WTC11 (cell line): ENCODE measurements at regions not wholly inside any gene's neighbourhood (a gene's known extent, or its start where the extent isn't known, plus 50 kb on each side); places are given as distances from the start of the nearest gene placed in this dataset.

Experiments
- ATAC-seq: fragments of 200-7000 bp; cut with Tn5 transposase; 2 replicates; pipeline ENCODE4 v1.10.0; 2021; ENCODE audit warnings: mild to moderate bottlenecking, moderate library complexity
- CTCF ChIA-PET: fragments of 300-600 bp; sonication (Branson Sonifier 250); formaldehyde crosslinking; loops from one replicate; lab custom pipeline; 2021; ENCODE audit warnings: antibody characterized with exemption; lab: Charles Lee
- POLR2A ChIA-PET: fragments of 350-600 bp; sonication (Branson Sonifier 250); formaldehyde crosslinking; loops from one replicate; lab custom pipeline; 2021; ENCODE audit warnings: antibody characterized with exemption; lab: Charles Lee
- DNase-seq: peaks from one replicate; pipeline ENCODE4 v3.0.0; 2021; ENCODE audit warnings: low spot score
- H3K27ac Mint-ChIP-seq: 2 replicates; pipeline ENCODE4 v1.8.0; 2021; ENCODE audit warnings: mixed read lengths
- H3K27me3 Mint-ChIP-seq: 2 replicates; pipeline ENCODE4 v1.8.0; 2021; ENCODE audit warnings: low read depth, mild to moderate bottlenecking, moderate library complexity, mixed read lengths
- H3K36me3 Mint-ChIP-seq: 2 replicates; pipeline ENCODE4 v1.8.0; 2021; ENCODE audit warnings: mixed read lengths
- H3K4me1 Mint-ChIP-seq: 2 replicates; pipeline ENCODE4 v1.8.0; 2022; ENCODE audit warnings: mixed read lengths
- H3K4me3 Mint-ChIP-seq: 2 replicates; pipeline ENCODE4 v1.8.0; 2021; ENCODE audit warnings: mild to moderate bottlenecking, moderate library complexity, mixed read lengths
- H3K9me3 Mint-ChIP-seq: 2 replicates; pipeline ENCODE4 v1.8.0; 2021; ENCODE audit warnings: mixed read lengths
- ATF1 ChIP-seq: sonication (generic); formaldehyde crosslinking; IDR thresholded peaks from 2 replicates; pipeline ENCODE4 v1.8.1; 2023; ENCODE audit warnings: mild to moderate bottlenecking, moderate library complexity, missing genetic modification reagents
- ELF4 ChIP-seq: sonication (generic); formaldehyde crosslinking; IDR thresholded peaks from 2 replicates; pipeline ENCODE4 v1.8.1; 2022; ENCODE audit warnings: low read depth, mild to moderate bottlenecking, moderate library complexity, missing genetic modification reagents
- FOXP1 ChIP-seq: sonication (generic); formaldehyde crosslinking; IDR thresholded peaks from 2 replicates; pipeline ENCODE4 v1.8.0; 2022; ENCODE audit warnings: missing genetic modification reagents, mild to moderate bottlenecking, moderate library complexity, borderline replicate concordance
- GABPB1 ChIP-seq: sonication (generic); formaldehyde crosslinking; IDR thresholded peaks from 2 replicates; pipeline ENCODE4 v1.8.1; 2023; ENCODE audit warnings: mild to moderate bottlenecking, missing genetic modification reagents
- HMGXB4 ChIP-seq: sonication (generic); formaldehyde crosslinking; IDR thresholded peaks from 2 replicates; pipeline ENCODE4 v1.8.1; 2023; ENCODE audit warnings: mild to moderate bottlenecking, moderate library complexity, missing genetic modification reagents
- MYBL2 ChIP-seq: sonication (generic); formaldehyde crosslinking; IDR thresholded peaks from 2 replicates; pipeline ENCODE4 v1.8.1; 2023; ENCODE audit warnings: mild to moderate bottlenecking, moderate library complexity, missing genetic modification reagents
- NFATC4 ChIP-seq: fragments of 250-450 bp; sonication (Bioruptor Pico); IDR thresholded peaks from 2 replicates; pipeline ENCODE4 v1.9.0; 2021; ENCODE audit warnings: mild to moderate bottlenecking
- NFE2L1 ChIP-seq: sonication (generic); formaldehyde crosslinking; IDR thresholded peaks from 2 replicates; pipeline ENCODE4 v1.8.1; 2023; ENCODE audit warnings: missing genetic modification reagents
- PRDM15 ChIP-seq: sonication (generic); formaldehyde crosslinking; IDR thresholded peaks from 2 replicates; pipeline ENCODE4 v1.8.0; 2022; ENCODE audit warnings: missing genetic modification reagents
- PRRX2 ChIP-seq: fragments of 250-450 bp; sonication (Bioruptor Pico); IDR thresholded peaks from 2 replicates; pipeline ENCODE4 v1.8.0; 2021; ENCODE audit warnings: mild to moderate bottlenecking
- RELA ChIP-seq: sonication (generic); formaldehyde crosslinking; IDR thresholded peaks from 2 replicates; pipeline ENCODE4 v1.8.1; 2022; ENCODE audit warnings: missing genetic modification reagents, mild to moderate bottlenecking, borderline replicate concordance
- SMAD4 ChIP-seq: sonication (generic); formaldehyde crosslinking; IDR thresholded peaks from 2 replicates; pipeline ENCODE4 v1.8.0; 2022; ENCODE audit warnings: mild to moderate bottlenecking, missing genetic modification reagents
- SP1 ChIP-seq: sonication (generic); formaldehyde crosslinking; conservative IDR thresholded peaks from 2 replicates; pipeline ENCODE4 v1.8.1; 2022; ENCODE audit warnings: missing genetic modification reagents
- TP53 ChIP-seq: sonication (generic); formaldehyde crosslinking; IDR thresholded peaks from 2 replicates; pipeline ENCODE4 v1.8.1; 2023; ENCODE audit warnings: mild to moderate bottlenecking, missing genetic modification reagents
- ZNF121 ChIP-seq: sonication (generic); formaldehyde crosslinking; IDR thresholded peaks from 2 replicates; pipeline ENCODE4 v1.8.0; 2023; ENCODE audit warnings: missing genetic modification reagents
- TF ChIP-seq, protein P1 (sequence below): sonication (generic); formaldehyde crosslinking; IDR thresholded peaks from 2 replicates; pipeline ENCODE4 v1.8.0; 2023; ENCODE audit warnings: missing genetic modification reagents, mild to moderate bottlenecking, borderline replicate concordance
- TF ChIP-seq, protein P2 (sequence below): fragments of 250-450 bp; sonication (Bioruptor Pico); IDR thresholded peaks from 2 replicates; pipeline ENCODE4 v1.9.0; 2021; ENCODE audit warnings: mild to moderate bottlenecking, borderline replicate concordance
- TF ChIP-seq, protein P3 (sequence below): sonication (generic); formaldehyde crosslinking; IDR thresholded peaks from 2 replicates; pipeline ENCODE4 v1.8.1; 2022; ENCODE audit warnings: mild to moderate bottlenecking, moderate library complexity, missing genetic modification reagents
- TF ChIP-seq, protein P4 (sequence below): fragments of 200-600 bp; IDR thresholded peaks from 2 replicates; pipeline ENCODE4 v1.8.0; 2022; ENCODE audit warnings: antibody characterized with exemption

DNA sequence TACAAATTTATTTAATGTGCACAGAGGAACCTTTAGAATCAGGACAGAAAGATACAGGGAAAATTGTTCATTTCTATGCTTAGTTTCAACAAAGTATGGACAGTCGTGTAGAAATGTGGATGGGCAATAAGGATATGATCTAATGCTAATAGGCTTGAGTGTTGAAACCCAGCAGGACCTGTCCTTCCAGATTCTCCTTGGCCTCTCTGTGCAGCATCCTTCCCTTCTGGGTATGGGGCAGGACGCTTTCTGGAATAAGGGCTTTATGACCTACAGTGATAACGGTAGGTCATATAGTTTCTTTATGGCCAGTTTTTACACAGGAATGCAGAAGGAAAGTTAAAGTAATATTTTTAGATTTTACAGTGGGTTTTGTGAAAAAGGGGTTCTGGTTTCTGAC, 698.1 kb downstream of the SI start:
- ChIA-PET POLR2A (no interaction called here), CTCF (no interaction called here)
- H3K36me3 Mint-ChIP-seq = no peaks in the 10 kb centered on the region
- no peaks in the 10 kb centered on the region for H3K4me1 Mint-ChIP-seq
- no peaks in the 10 kb centered on the region for H3K9me3 Mint-ChIP-seq
- no peaks in the 10 kb centered on the region for H3K27me3 Mint-ChIP-seq
- no peak overlapping the region for H3K27ac Mint-ChIP-seq
- no peak for TF ChIP-seq ZNF121
- TF ChIP-seq GABPB1 (CRISPR knock-in tag) = no peak
- TF ChIP-seq HMGXB4 (CRISPR knock-in tag) = no peak
- TF ChIP-seq, protein P1, sequence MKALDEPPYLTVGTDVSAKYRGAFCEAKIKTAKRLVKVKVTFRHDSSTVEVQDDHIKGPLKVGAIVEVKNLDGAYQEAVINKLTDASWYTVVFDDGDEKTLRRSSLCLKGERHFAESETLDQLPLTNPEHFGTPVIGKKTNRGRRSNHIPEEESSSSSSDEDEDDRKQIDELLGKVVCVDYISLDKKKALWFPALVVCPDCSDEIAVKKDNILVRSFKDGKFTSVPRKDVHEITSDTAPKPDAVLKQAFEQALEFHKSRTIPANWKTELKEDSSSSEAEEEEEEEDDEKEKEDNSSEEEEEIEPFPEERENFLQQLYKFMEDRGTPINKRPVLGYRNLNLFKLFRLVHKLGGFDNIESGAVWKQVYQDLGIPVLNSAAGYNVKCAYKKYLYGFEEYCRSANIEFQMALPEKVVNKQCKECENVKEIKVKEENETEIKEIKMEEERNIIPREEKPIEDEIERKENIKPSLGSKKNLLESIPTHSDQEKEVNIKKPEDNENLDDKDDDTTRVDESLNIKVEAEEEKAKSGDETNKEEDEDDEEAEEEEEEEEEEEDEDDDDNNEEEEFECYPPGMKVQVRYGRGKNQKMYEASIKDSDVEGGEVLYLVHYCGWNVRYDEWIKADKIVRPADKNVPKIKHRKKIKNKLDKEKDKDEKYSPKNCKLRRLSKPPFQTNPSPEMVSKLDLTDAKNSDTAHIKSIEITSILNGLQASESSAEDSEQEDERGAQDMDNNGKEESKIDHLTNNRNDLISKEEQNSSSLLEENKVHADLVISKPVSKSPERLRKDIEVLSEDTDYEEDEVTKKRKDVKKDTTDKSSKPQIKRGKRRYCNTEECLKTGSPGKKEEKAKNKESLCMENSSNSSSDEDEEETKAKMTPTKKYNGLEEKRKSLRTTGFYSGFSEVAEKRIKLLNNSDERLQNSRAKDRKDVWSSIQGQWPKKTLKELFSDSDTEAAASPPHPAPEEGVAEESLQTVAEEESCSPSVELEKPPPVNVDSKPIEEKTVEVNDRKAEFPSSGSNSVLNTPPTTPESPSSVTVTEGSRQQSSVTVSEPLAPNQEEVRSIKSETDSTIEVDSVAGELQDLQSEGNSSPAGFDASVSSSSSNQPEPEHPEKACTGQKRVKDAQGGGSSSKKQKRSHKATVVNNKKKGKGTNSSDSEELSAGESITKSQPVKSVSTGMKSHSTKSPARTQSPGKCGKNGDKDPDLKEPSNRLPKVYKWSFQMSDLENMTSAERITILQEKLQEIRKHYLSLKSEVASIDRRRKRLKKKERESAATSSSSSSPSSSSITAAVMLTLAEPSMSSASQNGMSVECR (CRISPR knock-in tag) = no peak
- TF ChIP-seq PRDM15 (CRISPR knock-in tag) = no peak
- TF ChIP-seq, protein P2, sequence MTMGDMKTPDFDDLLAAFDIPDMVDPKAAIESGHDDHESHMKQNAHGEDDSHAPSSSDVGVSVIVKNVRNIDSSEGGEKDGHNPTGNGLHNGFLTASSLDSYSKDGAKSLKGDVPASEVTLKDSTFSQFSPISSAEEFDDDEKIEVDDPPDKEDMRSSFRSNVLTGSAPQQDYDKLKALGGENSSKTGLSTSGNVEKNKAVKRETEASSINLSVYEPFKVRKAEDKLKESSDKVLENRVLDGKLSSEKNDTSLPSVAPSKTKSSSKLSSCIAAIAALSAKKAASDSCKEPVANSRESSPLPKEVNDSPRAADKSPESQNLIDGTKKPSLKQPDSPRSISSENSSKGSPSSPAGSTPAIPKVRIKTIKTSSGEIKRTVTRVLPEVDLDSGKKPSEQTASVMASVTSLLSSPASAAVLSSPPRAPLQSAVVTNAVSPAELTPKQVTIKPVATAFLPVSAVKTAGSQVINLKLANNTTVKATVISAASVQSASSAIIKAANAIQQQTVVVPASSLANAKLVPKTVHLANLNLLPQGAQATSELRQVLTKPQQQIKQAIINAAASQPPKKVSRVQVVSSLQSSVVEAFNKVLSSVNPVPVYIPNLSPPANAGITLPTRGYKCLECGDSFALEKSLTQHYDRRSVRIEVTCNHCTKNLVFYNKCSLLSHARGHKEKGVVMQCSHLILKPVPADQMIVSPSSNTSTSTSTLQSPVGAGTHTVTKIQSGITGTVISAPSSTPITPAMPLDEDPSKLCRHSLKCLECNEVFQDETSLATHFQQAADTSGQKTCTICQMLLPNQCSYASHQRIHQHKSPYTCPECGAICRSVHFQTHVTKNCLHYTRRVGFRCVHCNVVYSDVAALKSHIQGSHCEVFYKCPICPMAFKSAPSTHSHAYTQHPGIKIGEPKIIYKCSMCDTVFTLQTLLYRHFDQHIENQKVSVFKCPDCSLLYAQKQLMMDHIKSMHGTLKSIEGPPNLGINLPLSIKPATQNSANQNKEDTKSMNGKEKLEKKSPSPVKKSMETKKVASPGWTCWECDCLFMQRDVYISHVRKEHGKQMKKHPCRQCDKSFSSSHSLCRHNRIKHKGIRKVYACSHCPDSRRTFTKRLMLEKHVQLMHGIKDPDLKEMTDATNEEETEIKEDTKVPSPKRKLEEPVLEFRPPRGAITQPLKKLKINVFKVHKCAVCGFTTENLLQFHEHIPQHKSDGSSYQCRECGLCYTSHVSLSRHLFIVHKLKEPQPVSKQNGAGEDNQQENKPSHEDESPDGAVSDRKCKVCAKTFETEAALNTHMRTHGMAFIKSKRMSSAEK (CRISPR knock-in tag) = no peak
- TF ChIP-seq RELA = no peak
- no peak overlapping the region for H3K4me3 Mint-ChIP-seq
- ATAC-seq = no peak
- no peak for DNase-seq

DNA sequence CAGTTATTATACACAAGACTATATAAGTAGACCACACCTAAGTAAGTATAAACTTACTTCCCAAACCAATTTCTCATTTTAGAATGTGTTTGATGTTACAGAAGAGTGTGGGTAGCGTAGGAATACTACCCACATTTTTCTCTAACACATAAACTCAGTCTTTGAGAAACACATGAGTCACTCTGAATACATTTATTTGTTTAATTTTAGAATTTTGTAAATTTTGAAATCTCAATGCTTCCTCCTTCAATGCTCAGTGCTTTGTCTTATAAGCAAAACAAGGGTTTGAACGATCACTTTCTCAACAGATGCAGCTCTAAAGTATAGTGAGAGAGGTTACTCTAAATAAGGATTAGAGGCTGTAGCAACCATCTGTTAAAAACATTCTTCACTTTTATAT, 700.8 kb downstream of the SI start:
- no peaks in the 10 kb centered on the region for H3K9me3 Mint-ChIP-seq
- no peaks in the 10 kb centered on the region for H3K36me3 Mint-ChIP-seq
- ATAC-seq (no peak), DNase-seq (no peak)
- no peak overlapping the region for H3K27ac Mint-ChIP-seq
- ChIA-PET CTCF (no interaction called here), POLR2A (no interaction called here)
- TF ChIP-seq ZNF121 = no peak
- no peak for TF ChIP-seq SP1 (CRISPR knock-in tag)
- TF ChIP-seq ELF4 (CRISPR knock-in tag) = no peak
- TF ChIP-seq, protein P3, sequence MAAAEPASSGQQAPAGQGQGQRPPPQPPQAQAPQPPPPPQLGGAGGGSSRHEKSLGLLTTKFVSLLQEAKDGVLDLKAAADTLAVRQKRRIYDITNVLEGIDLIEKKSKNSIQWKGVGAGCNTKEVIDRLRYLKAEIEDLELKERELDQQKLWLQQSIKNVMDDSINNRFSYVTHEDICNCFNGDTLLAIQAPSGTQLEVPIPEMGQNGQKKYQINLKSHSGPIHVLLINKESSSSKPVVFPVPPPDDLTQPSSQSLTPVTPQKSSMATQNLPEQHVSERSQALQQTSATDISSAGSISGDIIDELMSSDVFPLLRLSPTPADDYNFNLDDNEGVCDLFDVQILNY (CRISPR knock-in tag) = no peak
- TF ChIP-seq SMAD4 = no peak
- TF ChIP-seq NFATC4 (CRISPR knock-in tag) = no peak
- TF ChIP-seq PRRX2 (CRISPR knock-in tag) = no peak
- TF ChIP-seq, protein P4, sequence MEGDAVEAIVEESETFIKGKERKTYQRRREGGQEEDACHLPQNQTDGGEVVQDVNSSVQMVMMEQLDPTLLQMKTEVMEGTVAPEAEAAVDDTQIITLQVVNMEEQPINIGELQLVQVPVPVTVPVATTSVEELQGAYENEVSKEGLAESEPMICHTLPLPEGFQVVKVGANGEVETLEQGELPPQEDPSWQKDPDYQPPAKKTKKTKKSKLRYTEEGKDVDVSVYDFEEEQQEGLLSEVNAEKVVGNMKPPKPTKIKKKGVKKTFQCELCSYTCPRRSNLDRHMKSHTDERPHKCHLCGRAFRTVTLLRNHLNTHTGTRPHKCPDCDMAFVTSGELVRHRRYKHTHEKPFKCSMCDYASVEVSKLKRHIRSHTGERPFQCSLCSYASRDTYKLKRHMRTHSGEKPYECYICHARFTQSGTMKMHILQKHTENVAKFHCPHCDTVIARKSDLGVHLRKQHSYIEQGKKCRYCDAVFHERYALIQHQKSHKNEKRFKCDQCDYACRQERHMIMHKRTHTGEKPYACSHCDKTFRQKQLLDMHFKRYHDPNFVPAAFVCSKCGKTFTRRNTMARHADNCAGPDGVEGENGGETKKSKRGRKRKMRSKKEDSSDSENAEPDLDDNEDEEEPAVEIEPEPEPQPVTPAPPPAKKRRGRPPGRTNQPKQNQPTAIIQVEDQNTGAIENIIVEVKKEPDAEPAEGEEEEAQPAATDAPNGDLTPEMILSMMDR = no peak
- no peak for TF ChIP-seq GABPB1 (CRISPR knock-in tag)
- TF ChIP-seq FOXP1 (CRISPR knock-in tag) = no peak
- TF ChIP-seq MYBL2 (CRISPR knock-in tag) = no peak
- no peak for TF ChIP-seq TP53 (CRISPR knock-in tag)
- no peak for TF ChIP-seq NFE2L1 (CRISPR knock-in tag)
- no peak for TF ChIP-seq RELA
- TF ChIP-seq ATF1 (CRISPR knock-in tag) = no peak
- H3K27me3 Mint-ChIP-seq = no peaks in the 10 kb centered on the region
- H3K4me3 Mint-ChIP-seq = no peak overlapping the region
- no peaks in the 10 kb centered on the region for H3K4me1 Mint-ChIP-seq
